K562 (cell line): ENCODE measurements at regions not wholly inside any gene's neighbourhood (a gene's known extent, or its start where the extent isn't known, plus 50 kb on each side); places are given as distances from the start of the nearest gene placed in this dataset.

Source experiments
- GATAD2A ChIP-seq: fragments of 450-650 bp; IDR thresholded peaks from 2 replicates; pipeline ENCODE4 v1.6.1; 2017
- KAT2B ChIP-seq: IDR thresholded peaks from one replicate; pipeline ENCODE4 v1.6.1; 2012; ENCODE audit warnings: low read depth, mild to moderate bottlenecking, control low read depth, inconsistent platforms, low read length, moderate library complexity
- LCOR ChIP-seq: sonication (generic); formaldehyde crosslinking; IDR thresholded peaks from 2 replicates; pipeline ENCODE4 v1.8.0; 2022; ENCODE audit warnings: mild to moderate bottlenecking, missing genetic modification reagents
- MYBL2 ChIP-seq, 2 experiments: fragments of 450-650 bp in 1 of 2; sonication (generic) in 1 of 2; formaldehyde crosslinking in 1 of 2; IDR thresholded peaks; 2 replicates each; pipeline versions ENCODE4 v1.6.1 to v1.8.1; 2017 to 2022; ENCODE audit warnings: borderline replicate concordance in 1 of 2, inconsistent platforms in 1 of 2, low read depth in 1 of 2, mild to moderate bottlenecking in 1 of 2, missing genetic modification reagents in 1 of 2, moderate library complexity in 1 of 2
- POU5F1 ChIP-seq: fragments of 150-350 bp; IDR thresholded peaks from 2 replicates; pipeline ENCODE4 v1.6.1; 2014; ENCODE audit warnings: borderline replicate concordance, low read length, low read depth, mild to moderate bottlenecking; ENCODE audit not compliant: partially characterized antibody
- RBM34 ChIP-seq: fragments of 200-400 bp; formaldehyde crosslinking; IDR thresholded peaks from 2 replicates; pipeline ENCODE4 v1.6.1; 2018; ENCODE audit warnings: low read length, borderline replicate concordance; ENCODE audit not compliant: insufficient read depth
- RFX7 ChIP-seq: fragments of 250-450 bp; sonication (Bioruptor Pico); IDR thresholded peaks from 2 replicates; pipeline ENCODE4 v1.5.1; 2021; ENCODE audit warnings: mild to moderate bottlenecking
- ZBTB7A ChIP-seq: IDR thresholded peaks from 2 replicates; pipeline ENCODE4 v1.6.1; 2011; ENCODE audit warnings: low read depth, mild to moderate bottlenecking, low read length, moderate library complexity, borderline replicate concordance; ENCODE audit not compliant: control insufficient read depth
- ZNF143 ChIP-seq: sonication (generic); formaldehyde crosslinking; IDR thresholded peaks from 2 replicates; pipeline ENCODE4 v1.9.0; 2022; ENCODE audit warnings: mild to moderate bottlenecking, missing genetic modification reagents
- ZNF584 ChIP-seq: fragments of 200-800 bp; sonication (Bioruptor generic); IDR thresholded peaks from 2 replicates; pipeline ENCODE4 v1.6.1; 2016; ENCODE audit warnings: low read depth, mild to moderate bottlenecking, missing genetic modification characterization, missing compliant biosample characterization
- TF ChIP-seq, protein P1 (sequence below), 2 experiments: fragments of 450-650 bp in 1 of 2; sonication (generic) in 1 of 2; formaldehyde crosslinking in 1 of 2; IDR thresholded peaks in 1 of 2; conservative IDR thresholded peaks in 1 of 2; 2 replicates each; pipeline versions ENCODE4 v1.6.1 to v1.8.1; 2016 to 2023; ENCODE audit warnings: mild to moderate bottlenecking in 2 of 2, moderate library complexity in 2 of 2, inconsistent platforms in 1 of 2, missing genetic modification reagents in 1 of 2
- TF ChIP-seq, protein P2 (sequence below): sonication (generic); formaldehyde crosslinking; IDR thresholded peaks from 2 replicates; pipeline ENCODE4 v1.8.1; 2023; ENCODE audit warnings: mild to moderate bottlenecking, missing genetic modification reagents
- TF ChIP-seq, protein P3 (sequence below): fragments of 450-650 bp; IDR thresholded peaks from 2 replicates; pipeline ENCODE4 v1.6.1; 2016

DNA sequence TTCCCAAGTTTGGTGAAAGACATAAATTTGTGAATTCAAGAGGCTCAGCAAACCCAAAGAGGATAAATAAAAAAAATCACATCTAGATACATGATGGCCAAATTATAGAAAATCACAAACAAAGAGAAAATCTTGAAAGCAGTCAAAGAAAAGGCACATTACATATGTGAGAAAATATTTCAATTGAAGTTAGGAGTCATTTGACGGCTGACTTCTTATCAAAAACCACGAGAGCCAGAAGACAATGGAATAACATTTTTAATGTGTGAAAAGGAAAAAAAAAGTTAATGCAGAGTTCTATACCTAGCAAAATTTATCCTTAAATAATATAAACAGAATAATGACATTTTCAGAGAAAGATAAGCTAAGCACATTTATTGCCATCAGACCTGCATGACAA is 307.0 kb downstream of the C12orf75 start (continued):
- no peak for TF ChIP-seq LCOR (CRISPR knock-in tag)
- TF ChIP-seq ZNF143 (CRISPR knock-in tag), result no peak
- TF ChIP-seq, protein P1, sequence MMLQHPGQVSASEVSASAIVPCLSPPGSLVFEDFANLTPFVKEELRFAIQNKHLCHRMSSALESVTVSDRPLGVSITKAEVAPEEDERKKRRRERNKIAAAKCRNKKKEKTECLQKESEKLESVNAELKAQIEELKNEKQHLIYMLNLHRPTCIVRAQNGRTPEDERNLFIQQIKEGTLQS (IDR thresholded peaks at IDR 0.05), result no peak
- TF ChIP-seq, protein P1 (CRISPR knock-in tag; conservative IDR thresholded peaks at IDR 0.05), result no peak
- no peak for TF ChIP-seq ZNF584
- TF ChIP-seq POU5F1, result no peak
- TF ChIP-seq KAT2B, result no peak
- no peak for TF ChIP-seq MYBL2 (IDR thresholded peaks at IDR 0.05; ENCODE audit: low read depth)
- TF ChIP-seq MYBL2 (CRISPR knock-in tag; IDR thresholded peaks at IDR 0.05; ENCODE audit: borderline replicate concordance), result no peak
- TF ChIP-seq, protein P2, sequence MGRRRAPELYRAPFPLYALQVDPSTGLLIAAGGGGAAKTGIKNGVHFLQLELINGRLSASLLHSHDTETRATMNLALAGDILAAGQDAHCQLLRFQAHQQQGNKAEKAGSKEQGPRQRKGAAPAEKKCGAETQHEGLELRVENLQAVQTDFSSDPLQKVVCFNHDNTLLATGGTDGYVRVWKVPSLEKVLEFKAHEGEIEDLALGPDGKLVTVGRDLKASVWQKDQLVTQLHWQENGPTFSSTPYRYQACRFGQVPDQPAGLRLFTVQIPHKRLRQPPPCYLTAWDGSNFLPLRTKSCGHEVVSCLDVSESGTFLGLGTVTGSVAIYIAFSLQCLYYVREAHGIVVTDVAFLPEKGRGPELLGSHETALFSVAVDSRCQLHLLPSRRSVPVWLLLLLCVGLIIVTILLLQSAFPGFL (CRISPR knock-in tag), result no peak
- no peak for TF ChIP-seq GATAD2A
- TF ChIP-seq RBM34, result no peak
- TF ChIP-seq, protein P3, sequence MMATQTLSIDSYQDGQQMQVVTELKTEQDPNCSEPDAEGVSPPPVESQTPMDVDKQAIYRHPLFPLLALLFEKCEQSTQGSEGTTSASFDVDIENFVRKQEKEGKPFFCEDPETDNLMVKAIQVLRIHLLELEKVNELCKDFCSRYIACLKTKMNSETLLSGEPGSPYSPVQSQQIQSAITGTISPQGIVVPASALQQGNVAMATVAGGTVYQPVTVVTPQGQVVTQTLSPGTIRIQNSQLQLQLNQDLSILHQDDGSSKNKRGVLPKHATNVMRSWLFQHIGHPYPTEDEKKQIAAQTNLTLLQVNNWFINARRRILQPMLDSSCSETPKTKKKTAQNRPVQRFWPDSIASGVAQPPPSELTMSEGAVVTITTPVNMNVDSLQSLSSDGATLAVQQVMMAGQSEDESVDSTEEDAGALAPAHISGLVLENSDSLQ, result no peak
- TF ChIP-seq RFX7, result no peak
- TF ChIP-seq ZBTB7A, result no peak
